DND-41 (cell line): ENCODE measurements at regions not wholly inside any gene's neighbourhood (a gene's known extent, or its start where the extent isn't known, plus 50 kb on each side); places are given as distances from the start of the nearest gene placed in this dataset.

Source experiments
- EZH2 ChIP-seq: IDR thresholded peaks from 3 replicates; pipeline ENCODE4 v1.6.1; 2012; ENCODE audit warnings: borderline replicate concordance, low read depth, mild to moderate bottlenecking, moderate library complexity, low read length, inconsistent platforms; ENCODE audit not compliant: severe bottlenecking
- TF ChIP-seq, protein P1 (sequence below): IDR thresholded peaks from 2 replicates; pipeline ENCODE4 v1.5.1; 2012; ENCODE audit warnings: borderline replicate concordance, low read length, moderate library complexity, mild to moderate bottlenecking; ENCODE audit not compliant: poor library complexity, severe bottlenecking; ENCODE audit errors: extremely low read depth

DNA sequence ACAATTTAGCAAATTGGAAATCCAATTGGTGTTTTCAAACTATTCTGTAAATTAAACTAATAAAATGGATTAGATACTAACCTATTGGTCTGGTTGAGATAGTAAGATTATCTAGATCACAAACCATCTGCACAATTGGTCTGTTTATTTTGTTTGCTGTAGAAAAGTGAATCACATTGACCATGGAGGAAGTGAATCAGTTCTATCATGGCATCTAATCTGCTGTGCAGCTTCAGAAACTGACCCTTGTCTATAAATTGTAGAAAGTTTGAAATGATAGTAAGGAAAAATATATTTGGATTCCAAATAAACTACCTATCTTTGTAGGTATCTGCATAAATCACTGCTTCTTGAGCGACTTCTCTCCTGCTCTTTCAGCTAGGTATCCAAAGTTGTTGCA is 1865.4 kb downstream of the MAT2B start:
- TF ChIP-seq EZH2: no peak
- TF ChIP-seq, protein P1, sequence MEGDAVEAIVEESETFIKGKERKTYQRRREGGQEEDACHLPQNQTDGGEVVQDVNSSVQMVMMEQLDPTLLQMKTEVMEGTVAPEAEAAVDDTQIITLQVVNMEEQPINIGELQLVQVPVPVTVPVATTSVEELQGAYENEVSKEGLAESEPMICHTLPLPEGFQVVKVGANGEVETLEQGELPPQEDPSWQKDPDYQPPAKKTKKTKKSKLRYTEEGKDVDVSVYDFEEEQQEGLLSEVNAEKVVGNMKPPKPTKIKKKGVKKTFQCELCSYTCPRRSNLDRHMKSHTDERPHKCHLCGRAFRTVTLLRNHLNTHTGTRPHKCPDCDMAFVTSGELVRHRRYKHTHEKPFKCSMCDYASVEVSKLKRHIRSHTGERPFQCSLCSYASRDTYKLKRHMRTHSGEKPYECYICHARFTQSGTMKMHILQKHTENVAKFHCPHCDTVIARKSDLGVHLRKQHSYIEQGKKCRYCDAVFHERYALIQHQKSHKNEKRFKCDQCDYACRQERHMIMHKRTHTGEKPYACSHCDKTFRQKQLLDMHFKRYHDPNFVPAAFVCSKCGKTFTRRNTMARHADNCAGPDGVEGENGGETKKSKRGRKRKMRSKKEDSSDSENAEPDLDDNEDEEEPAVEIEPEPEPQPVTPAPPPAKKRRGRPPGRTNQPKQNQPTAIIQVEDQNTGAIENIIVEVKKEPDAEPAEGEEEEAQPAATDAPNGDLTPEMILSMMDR: no peak
